ENCODE measurements at regions not wholly inside any gene's neighbourhood (a gene's known extent, or its start where the extent isn't known, plus 50 kb on each side); places are given as distances from the start of the nearest gene placed in this dataset.

DNA sequence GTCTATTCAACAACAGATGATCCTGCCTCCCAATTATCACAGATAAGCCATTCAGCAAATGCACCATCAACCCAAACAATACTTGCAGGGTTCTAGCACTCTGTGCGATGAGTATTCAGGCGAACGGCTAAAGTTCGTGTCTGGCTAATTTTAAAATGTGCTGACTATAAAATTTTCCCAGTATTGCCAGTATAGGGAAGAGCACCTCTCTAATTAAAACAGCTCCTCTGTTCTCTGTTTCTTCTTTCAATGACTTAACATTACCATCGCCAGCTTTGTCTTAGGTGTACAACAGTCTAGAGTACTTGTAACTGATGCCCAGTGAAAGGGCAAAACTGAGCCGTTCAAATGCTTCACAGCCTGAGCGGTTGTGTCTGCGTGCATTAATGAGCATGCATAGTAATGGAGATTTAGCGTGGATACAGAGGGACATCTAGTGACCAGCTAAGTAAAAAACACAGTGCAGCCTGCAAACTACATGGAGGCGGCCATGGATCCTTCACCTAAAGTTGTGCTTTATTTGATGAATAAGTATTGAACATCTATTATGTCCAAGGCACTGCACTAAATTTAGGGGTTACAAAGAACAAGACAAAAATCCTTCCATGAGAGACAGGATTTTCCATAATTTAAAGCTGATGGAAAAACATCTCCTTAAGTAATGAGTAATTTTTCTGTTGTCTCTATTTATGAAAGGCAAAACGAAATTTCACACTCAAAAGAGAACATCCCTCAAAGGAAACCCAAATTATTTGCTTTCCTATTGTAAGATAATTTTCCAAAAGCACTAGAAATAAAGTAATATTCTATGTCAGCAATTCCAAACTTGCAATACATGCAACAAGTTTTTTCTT lies 120.0 kb downstream of the SETD4 start:
- no peak overlapping the region for H3K27ac ChIP-seq
- DNase-seq (ENCODE audit: low read depth, low spot score) = no peak

DNA sequence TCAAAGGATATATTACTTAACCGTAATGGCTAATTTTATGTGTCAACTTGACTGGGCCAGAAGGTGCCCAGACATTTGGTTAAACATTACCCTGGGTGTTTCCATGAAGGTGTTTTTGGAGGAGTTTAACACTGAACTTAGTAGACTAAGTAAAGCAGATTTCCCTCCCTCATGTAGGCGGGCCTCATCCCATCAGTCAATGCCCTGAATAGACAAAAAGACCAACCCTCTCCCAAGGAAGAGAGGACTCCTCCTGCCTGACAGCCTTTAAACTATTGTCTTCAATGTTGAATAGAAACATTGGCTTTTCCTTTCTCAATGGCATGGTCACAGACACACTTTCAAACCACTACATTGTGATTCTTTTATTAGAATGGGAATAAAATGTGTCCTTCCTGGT lies 121.9 kb downstream of the SETD4 start:
- H3K27ac ChIP-seq = no peak overlapping the region
- no peak for DNase-seq (ENCODE audit: low read depth, low spot score)

DNA sequence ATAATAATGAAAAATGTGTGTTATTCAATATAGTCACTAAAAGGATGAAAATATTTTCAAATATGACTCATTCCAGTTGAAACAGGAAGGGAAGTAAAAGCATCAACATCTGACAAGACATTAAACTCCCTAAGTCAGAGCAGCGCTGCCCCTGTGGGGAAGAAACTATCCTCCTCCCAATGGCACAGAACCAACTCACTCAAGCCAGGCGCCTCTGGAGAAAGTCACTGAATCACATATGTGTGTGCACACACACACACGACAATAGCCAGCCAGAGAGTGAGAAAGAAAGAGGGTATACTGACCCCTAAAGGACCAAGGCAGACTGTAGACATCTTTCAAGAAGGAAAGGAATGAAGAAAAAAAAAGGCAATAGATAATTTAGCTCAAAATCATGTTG lies 126.9 kb downstream of the SETD4 start:
- DNase-seq (ENCODE audit: low read depth, low spot score) = no peak
- H3K27ac ChIP-seq = peak overlapping the region; percentile 85

DNA sequence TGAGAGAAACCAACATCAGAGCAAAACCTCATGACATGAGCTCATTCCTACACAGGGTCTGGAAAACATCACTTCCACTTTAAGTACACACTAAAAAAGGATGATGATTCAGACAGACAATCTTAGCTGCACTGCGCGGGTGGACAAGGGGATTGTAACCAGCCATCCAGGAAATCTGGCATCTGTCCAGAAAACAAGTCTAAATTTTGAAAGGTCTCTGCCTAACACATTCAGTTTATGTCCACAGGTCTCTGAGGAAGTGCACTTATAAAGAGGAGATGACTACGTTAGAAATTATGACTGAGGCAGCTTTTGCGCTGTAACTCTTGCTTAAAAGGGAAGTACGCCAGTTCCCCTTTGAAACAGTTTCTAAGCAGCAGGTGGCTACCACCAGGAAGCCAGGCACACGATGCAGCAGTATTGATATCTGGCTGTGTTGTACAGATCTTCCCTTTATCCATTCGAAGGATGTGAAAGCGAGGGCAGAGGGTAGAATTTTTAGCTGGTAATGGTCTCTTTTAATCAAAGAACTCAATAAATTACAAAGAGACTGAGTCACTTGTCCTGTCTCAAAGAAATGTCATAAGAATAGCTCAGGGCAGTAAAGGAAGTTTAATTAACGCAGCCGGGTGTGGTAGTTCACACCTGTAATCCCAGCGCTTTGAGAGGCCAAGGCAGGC lies 128.0 kb downstream of the SETD4 start:
- peak overlapping the region; percentile 85 for H3K27ac ChIP-seq
- peak; percentile 52 for DNase-seq (ENCODE audit: low read depth, low spot score)

DNA sequence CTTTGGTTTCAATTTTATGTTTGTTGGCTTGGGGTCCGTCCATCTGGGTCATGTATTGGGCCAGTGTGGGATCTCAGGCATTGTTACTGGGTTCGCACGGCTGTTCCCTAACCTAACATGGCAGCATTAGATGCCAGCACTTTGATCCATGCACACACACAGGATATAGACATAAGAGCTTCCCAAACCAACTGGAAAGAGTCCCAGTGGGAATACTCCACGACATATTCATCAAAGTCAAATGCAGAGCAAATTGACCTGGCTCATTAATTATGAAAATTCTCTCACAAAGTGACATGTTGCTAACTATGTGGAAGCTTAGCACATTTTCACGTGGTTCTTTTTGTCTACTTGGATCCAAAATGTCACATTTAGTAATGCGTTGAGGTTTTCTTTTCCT lies 130.4 kb downstream of the SETD4 start:
- H3K27ac ChIP-seq = no peak overlapping the region
- DNase-seq (ENCODE audit: low read depth, low spot score) = no peak

DNA sequence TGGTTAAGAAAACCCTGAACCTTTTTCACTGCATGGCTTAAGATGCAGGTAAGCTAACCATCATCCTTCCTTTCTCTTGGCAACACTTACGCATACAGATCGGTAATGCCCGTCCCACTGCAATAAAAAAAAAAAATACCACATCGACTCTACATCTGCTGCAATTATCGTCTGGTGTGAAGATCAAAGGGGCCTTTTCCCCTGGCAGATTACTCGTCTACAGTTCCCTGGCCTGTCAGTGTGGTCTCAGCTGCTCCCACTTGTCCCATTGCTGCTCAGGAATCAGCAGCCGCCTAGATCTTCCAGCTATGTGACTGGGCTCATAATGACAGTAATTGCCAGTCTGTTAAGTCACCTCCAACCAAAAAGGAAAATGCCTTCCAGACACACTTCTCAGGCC lies 133.1 kb downstream of the SETD4 start:
- H3K27ac ChIP-seq = no peak overlapping the region
- DNase-seq (ENCODE audit: low read depth, low spot score) = no peak

DNA sequence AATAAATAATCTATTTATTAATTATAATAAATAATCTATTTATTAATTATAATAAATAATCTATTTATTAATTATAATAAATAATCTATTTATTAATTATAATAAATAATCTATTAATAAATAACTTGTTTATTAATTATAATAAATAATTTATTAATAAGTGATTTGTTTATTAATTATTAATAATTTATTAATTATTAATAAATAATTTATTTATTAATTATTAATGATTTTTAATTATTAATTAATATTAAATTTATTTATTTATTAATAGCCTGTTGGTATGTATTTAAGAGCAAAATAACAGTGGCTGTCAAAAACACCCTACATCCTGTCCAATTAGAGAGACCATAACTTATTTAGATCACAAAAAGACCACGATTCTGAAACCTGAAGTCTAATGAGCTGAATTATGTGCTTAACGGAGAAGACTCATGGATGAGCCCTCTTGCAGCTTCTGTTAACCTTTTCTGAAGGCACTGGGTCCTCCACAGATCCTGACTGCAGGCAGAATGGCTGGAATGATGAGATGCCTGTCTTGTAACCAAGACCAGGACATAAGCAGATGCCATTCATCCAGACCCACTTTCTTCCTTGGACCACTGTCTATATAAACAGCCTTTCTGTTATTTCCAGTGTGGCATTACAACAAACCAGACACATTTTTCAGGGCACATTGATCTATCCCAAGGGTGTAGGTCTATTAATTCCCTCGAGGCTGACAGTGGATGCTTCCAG lies 134.2 kb downstream of the SETD4 start:
- no peak overlapping the region for H3K27ac ChIP-seq
- DNase-seq (ENCODE audit: low read depth, low spot score) = no peak

DNA sequence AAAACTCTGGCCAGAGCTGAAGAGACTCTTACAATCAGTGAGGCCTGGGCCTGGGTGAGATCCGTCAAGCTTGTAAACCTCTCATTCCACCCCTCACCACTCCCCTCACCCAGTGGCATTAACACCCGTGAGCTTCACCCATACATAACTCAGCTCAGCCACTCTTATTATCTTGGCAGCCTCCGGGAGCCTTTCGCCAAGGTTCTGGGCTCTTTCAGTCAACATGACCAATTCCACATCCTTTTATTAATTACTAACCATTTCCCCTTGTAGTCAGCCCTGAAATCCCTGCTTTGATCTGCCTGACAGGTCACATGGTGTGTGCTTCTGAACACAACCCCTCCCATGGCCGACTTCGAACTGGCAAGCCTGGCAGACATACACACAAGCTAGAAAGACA lies 134.8 kb downstream of the SETD4 start:
- H3K27ac ChIP-seq = peak overlapping the region; percentile 45
- DNase-seq (ENCODE audit: low read depth, low spot score) = peak; percentile 74

DNA sequence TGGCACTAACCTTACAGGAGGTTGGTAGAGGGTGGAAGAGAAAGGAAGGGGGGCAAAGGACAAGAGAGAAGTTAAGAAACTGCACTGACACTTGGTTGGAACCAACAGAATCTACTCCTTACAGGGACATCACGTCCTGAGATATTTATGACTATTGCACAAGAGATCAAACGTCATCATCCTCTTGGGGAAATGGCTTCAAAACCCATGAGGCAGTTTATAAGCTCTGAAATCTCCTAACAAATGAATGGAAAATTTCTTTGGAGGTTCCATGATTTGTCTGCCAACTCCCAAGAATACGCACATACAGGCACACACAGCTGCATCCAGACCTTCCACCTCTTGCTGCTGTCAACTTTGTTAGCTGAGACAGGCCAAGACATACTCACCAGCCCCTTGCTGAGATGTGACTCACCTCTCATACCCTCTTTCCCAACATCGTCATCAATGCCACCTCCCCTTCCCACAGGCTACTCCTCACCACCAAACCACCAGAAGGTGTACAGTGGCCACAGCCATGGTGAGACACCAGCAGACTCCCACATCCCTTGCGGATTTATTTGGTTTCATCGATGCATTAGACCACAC lies 135.5 kb downstream of the SETD4 start:
- DNase-seq (ENCODE audit: low read depth, low spot score) = peak; percentile 85
- peak overlapping the region; percentile 45 for H3K27ac ChIP-seq

DNA sequence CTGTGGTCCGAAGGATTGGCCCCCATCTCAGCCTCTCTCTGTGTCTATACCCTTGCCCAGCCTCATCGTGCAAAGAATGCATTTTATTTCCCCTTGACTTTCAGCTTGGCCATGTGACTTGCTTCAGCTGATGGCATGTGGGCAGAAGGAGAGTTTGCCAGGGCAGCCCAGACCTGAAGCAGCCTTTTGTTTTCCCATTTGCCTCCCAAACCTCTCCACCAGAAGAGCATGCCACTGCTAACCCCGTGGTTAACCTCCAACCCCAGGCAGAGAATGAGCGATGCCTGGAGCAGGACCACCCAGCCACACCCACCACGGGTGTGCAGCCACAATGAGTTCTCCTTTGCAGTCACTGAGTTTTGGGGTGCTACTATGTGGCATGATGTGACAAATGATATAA lies 136.4 kb downstream of the SETD4 start:
- no peak for DNase-seq (ENCODE audit: low read depth, low spot score)
- no peak overlapping the region for H3K27ac ChIP-seq

DNA sequence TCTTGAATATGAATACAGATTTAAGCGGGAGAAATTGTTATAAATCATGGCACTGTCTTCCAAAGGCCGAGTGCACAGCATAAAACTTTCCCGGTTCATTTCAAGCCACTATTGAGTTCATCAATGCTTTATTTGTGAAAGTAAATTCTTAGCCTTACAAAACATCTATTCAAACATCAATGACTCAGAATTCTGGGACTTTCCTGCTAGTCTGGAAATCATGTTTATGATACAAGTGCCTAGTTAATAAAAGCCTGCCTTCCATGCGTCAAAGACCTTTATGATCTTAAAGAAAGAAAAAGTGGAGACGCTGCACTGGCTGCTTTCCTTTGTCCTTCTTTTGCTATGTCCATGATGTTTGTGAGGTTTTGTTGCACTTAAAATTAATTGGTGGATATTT lies 137.7 kb downstream of the SETD4 start:
- peak; percentile 56 for DNase-seq (ENCODE audit: low read depth, low spot score)
- no peak overlapping the region for H3K27ac ChIP-seq

DNA sequence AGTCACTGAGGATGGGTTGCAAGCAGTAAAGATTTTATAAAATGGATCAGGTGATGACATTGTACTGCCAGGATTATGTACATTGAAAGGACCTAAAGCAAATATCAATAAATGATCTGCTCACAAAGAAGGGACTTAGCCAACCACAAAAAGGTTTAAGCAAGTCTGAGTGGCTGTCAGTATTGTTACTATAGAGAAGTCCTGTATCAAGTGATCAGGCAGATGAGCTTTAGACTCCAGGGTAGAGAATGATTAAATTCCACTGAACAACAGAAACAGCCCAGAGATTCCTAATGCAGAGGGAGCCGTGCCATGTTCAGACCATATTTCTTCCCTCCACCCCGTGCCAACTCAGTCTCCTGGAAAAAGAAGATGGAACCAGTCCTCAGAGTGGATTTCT lies 138.9 kb downstream of the SETD4 start:
- DNase-seq (ENCODE audit: low read depth, low spot score) = no peak
- no peak overlapping the region for H3K27ac ChIP-seq

DNA sequence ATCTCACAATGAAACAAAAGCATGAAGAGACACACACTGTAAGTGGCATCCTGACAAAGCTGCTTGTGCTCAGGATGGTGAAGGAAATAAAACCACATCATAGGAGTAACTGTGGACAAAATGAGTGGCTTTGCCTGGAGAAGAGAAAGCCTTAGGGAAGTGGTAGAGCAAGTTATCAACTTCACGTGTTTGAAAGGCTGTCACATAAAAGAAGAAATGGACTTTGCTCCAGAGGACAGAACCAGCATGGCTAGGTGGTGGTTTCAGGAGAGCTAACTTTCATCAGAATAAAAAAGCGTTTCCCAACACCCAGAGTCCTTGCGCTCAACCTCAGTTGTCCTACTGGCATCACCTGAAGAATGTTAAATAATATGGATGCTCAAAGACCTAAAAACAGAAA lies 139.9 kb downstream of the SETD4 start:
- no peak overlapping the region for H3K27ac ChIP-seq
- no peak for DNase-seq (ENCODE audit: low read depth, low spot score)

DNA sequence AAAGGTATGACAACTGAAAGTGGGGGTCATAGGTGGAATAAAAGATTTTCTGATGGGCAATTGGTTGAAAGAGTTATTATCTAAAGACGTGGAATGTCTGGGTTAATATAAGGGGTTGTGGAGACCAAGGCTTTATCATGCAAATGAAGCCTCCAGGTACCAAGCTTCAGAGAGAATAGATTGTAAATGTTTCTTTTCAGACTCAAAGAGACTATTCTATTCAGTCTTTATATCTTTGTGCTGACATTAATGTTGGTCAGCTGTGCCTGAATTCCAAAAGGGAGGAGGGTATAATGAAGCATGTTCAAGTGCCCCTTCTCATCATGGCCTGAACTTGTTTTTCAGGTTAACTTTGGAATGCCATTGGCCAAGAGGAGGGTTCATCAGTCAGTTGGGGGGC lies 145.3 kb downstream of the SETD4 start:
- no peak for DNase-seq (ENCODE audit: low read depth, low spot score)
- H3K27ac ChIP-seq = no peak overlapping the region

DNA sequence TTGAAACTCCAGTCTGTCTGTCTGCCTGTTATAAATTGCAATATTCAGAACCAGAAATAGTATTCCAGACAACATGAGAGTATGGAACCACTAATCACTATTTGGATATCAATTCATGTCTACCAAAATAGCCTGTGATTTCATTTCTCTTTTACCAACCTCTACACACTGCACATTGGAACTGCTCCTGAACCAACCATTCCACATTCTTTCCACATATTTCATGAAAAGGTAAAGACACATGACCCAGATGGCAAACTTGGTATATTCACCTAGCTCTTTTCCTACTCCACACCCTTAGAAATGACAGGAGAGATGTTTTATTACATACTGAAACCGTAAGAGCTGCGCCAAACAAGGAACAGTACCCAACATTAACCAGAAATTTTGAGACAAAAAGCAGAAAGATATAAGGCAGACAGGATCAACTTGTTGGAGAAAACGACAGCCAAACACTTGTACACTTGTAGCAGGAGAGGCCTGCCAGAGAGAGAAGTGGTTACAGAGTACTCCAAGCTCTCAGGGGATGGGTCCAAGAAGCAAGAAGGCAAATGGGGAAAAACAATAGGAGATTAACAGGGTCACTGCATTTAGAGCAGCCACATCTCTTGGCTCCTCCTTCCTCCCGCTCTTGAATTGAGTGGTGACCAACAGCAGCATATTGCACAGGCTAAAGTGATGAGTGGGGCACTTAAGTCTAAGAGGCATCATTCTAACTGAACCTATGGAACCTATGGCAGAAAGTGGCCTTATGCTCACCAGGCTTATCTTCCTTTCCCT lies 148.7 kb downstream of the SETD4 start:
- peak; percentile 20 for DNase-seq (ENCODE audit: low read depth, low spot score)
- peak overlapping the region; percentile 15 for H3K27ac ChIP-seq

DNA sequence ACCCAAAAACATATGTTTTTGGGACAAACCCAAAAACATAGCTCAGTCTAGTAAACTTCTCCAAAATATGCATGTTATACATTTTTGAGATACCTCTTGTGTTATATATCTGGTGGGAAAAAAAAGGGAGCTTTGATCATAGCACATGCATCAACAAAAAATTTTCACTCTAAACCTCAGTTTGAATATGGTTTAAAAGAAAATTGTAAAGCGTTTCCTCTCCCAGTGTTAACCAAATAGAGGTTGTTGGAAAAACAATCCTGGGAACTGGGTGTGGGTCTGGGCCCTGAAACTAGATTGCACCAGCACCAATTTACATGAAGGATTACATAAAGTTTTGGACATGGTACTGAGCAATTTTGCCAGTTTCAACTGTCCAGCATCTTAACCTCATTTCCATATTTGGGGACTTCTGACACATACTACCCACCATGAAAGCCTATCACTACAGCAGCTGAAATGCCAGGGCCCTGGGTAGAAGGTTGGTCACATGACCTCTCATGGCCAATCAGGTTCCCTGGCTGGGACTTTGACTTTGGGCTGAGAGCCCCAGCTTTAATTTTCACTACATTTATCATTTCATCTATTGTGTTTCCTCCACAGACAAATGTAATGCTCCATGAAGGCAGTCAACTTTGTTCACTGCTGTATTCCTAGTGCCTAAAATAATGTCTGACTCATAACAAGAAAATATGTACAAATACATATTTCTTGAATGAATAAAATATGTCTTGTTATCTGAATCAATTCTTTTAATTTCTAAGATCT lies 150.7 kb downstream of the SETD4 start:
- no peak for DNase-seq (ENCODE audit: low read depth, low spot score)
- no peak overlapping the region for H3K27ac ChIP-seq

DNA sequence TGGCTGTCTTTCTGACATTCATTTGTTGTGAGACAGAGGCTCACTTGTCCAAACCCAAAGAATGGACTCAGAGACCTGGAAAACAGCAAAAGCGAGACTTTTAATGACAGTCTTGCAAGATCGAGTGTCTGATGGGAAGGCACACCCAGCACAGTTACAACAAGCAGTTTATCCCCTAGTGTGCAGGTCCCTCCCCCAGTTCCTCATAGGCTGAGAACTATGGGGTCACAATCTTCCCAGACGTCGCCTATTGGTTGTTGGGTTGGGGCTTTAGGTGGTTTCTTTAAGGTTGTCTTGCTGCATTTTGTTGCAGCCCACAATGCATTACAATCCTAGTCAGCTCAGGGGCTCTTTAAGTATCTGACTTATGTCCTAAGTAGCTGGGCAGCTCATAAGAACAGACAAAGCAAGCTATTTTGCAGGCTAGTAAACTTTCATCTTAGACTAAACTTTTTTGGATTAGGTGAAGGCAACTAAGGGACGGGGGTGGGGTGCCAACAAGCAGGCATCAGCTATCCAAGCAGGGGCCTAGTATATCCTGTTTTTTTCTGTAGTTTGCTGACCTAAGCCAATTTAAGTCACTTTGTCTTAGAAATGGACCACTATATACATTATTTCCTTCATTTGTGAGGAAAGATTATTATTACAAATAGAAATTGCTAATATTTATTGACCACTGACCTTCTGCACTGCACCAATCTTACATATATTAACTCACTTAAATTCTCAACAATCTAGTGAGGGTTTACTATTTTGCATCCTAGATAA lies 151.8 kb downstream of the SETD4 start:
- no peak overlapping the region for H3K27ac ChIP-seq
- no peak for DNase-seq (ENCODE audit: low read depth, low spot score)

DNA sequence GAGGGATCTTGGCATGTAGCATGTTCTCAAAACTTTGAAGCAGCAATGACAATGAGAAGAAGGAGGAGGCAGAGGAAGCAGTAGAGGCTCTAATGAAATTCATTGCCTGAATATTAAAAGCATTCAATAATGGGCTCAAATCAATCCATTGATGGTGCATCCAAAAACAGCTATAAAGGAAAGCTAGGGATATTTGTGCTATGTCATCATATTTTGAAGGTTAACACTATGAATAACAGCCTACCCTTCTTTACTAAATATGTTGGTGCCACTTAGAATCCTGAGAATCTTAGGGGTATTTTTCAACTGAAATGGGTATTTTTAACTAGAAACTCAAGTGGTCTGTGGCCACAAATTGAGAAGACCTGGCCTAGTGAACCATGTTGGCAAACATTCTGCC lies 153.7 kb downstream of the SETD4 start:
- no peak for DNase-seq (ENCODE audit: low read depth, low spot score)
- H3K27ac ChIP-seq = no peak overlapping the region

DNA sequence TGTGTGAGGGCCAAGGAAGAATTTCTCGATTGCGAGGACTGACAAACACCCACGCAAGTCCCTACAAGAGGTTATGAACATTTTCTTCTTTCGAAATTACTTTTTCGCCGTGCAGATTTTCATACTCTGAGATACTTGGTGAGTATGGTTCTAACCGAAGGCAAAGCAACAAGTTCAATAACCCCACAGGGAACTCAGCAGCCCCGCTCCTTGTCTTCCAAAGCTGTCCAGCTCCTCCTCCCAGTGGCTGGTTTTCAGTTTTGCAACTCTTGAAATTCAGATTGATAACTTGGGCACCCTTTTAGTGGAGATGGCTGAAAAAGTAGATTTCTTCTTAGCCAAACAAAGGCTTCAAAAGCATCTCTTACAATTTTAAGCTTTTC lies 154.4 kb downstream of the SETD4 start:
- no peak overlapping the region for H3K27ac ChIP-seq
- DNase-seq (ENCODE audit: low read depth, low spot score) = no peak

All from epithelial cell of prostate (primary cell).